Neuronal stem cell (in vitro differentiated cells): ENCODE measurements at regions not wholly inside any gene's neighbourhood (a gene's known extent, or its start where the extent isn't known, plus 50 kb on each side); places are given as distances from the start of the nearest gene placed in this dataset.
"Not testable (repeated sequence)": the region's sequence is repeated elsewhere in the genome, so short reads cannot be mapped to it uniquely, and the experiment has no call there.

Experiments used
- DNase-seq: peaks from one replicate; pipeline ENCODE4 v3.0.0-alpha.2; 2013; ENCODE audit warnings: low spot score
- H2AFZ ChIP-seq: one replicate; pipeline ENCODE4 v1.6.1; 2013; ENCODE audit warnings: mild to moderate bottlenecking, low read length, inconsistent platforms
- H2AK5ac ChIP-seq: 2 replicates; pipeline ENCODE4 v1.6.1; 2013; ENCODE audit warnings: low read depth, mild to moderate bottlenecking, inconsistent platforms, low read length, moderate library complexity, mixed read lengths
- H2BK120ac ChIP-seq: 2 replicates; pipeline ENCODE4 v1.6.1; 2013; ENCODE audit warnings: low read depth, mild to moderate bottlenecking, inconsistent platforms, low read length, moderate library complexity, mixed read lengths
- H2BK12ac ChIP-seq: one replicate; pipeline ENCODE4 v1.6.1; 2013; ENCODE audit warnings: low read length, inconsistent platforms
- H2BK15ac ChIP-seq: 2 replicates; pipeline ENCODE4 v1.6.1; 2013; ENCODE audit warnings: mild to moderate bottlenecking, low read length, inconsistent platforms, mixed read lengths
- H2BK5ac ChIP-seq: one replicate; pipeline ENCODE4 v1.6.1; 2013; ENCODE audit warnings: inconsistent platforms, mild to moderate bottlenecking, low read length, moderate library complexity
- H3K14ac ChIP-seq: one replicate; pipeline ENCODE4 v1.6.1; 2013; ENCODE audit warnings: low read length, inconsistent platforms
- H3K18ac ChIP-seq: 2 replicates; pipeline ENCODE4 v1.6.1; 2013; ENCODE audit warnings: low read length, inconsistent platforms
- H3K23ac ChIP-seq: 2 replicates; pipeline ENCODE4 v1.6.1; 2013; ENCODE audit warnings: low read depth, mild to moderate bottlenecking, mixed read lengths, low read length, inconsistent platforms; ENCODE audit not compliant: poor library complexity
- H3K27ac ChIP-seq: replicated peaks from 3 replicates; pipeline ENCODE4 v1.5.1; 2013; ENCODE audit warnings: low read length, inconsistent platforms
- H3K27me3 ChIP-seq, 3 experiments: 2 replicates each; pipeline ENCODE4 v1.6.1; 2013; ENCODE audit warnings: low read length in 3 of 3, mild to moderate bottlenecking in 2 of 3, inconsistent platforms in 1 of 3, low read depth in 1 of 3, mixed read lengths in 1 of 3, moderate library complexity in 1 of 3; ENCODE audit not compliant: control insufficient read depth in 3 of 3, insufficient read depth in 3 of 3
- H3K36me3 ChIP-seq, 2 donors: replicated peaks in 1 of 2; 2 replicates each; pipeline ENCODE4 v1.6.1; 2013; ENCODE audit warnings: low read length in 2 of 2; ENCODE audit not compliant: control insufficient read depth in 2 of 2, insufficient read depth in 2 of 2
- H3K4ac ChIP-seq: 2 replicates; pipeline ENCODE4 v1.6.1; 2013; ENCODE audit warnings: inconsistent platforms, mild to moderate bottlenecking, low read length, moderate library complexity
- H3K4me1 ChIP-seq, 2 donors: 1 replicate in 1 of 2; 2 replicates in 1 of 2; pipeline ENCODE4 v1.6.1; 2013; ENCODE audit warnings: low read length in 2 of 2, low read depth in 1 of 2; ENCODE audit not compliant: control insufficient read depth in 2 of 2, insufficient read depth in 1 of 2
- H3K4me2 ChIP-seq: one replicate; pipeline ENCODE4 v1.6.1; 2013; ENCODE audit warnings: mild to moderate bottlenecking, low read length, inconsistent platforms; ENCODE audit not compliant: insufficient read depth, poor library complexity, severe bottlenecking
- H3K4me3 ChIP-seq, 2 donors: 2 replicates each; pipeline ENCODE4 v1.5.1; 2013; ENCODE audit warnings: low read length in 2 of 2, mild to moderate bottlenecking in 2 of 2, inconsistent platforms in 1 of 2, moderate library complexity in 1 of 2
- H3K79me1 ChIP-seq: one replicate; pipeline ENCODE4 v1.6.1; 2013; ENCODE audit warnings: low read depth, mild to moderate bottlenecking, inconsistent platforms, low read length, moderate library complexity
- H3K9ac ChIP-seq: one replicate; pipeline ENCODE4 v1.6.1; 2013; ENCODE audit warnings: mild to moderate bottlenecking, low read depth, low read length, inconsistent platforms; ENCODE audit not compliant: poor library complexity
- H3K9me3 ChIP-seq, 2 donors: replicated peaks in 1 of 2; 2 replicates each; pipeline versions ENCODE3 to v1.6.1; 2013; ENCODE audit warnings: low read length in 2 of 2, mild to moderate bottlenecking in 2 of 2, inconsistent platforms in 1 of 2, low read depth in 1 of 2, mixed read lengths in 1 of 2, moderate library complexity in 1 of 2; ENCODE audit not compliant: control insufficient read depth in 2 of 2, insufficient read depth in 1 of 2
- H4K8ac ChIP-seq: one replicate; pipeline ENCODE4 v1.6.1; 2013; ENCODE audit warnings: low read depth, mild to moderate bottlenecking, inconsistent platforms, low read length, moderate library complexity
- H4K91ac ChIP-seq: one replicate; pipeline ENCODE4 v1.6.1; 2013; ENCODE audit warnings: low read length, low read depth, mild to moderate bottlenecking, inconsistent platforms; ENCODE audit not compliant: poor library complexity
- WGBS, 2 donors: extraction: QIAGEN DNeasy Blood & Tissue Kit; methylation state at CpG; one replicate each; pipeline ENCODE4 v1.1.7; 2013; ENCODE audit warnings: missing lambda C conversion rate in 2 of 2, mixed read lengths in 1 of 2; ENCODE audit not compliant: insufficient read length in 2 of 2, insufficient replicate concordance in 1 of 2; ENCODE audit errors: extremely low coverage in 2 of 2; 5-methylcytosine and 5-hydroxymethylcytosine counted together

- not testable (repeated sequence) for H3K9me3 ChIP-seq, H2AFZ ChIP-seq, H3K9ac ChIP-seq, H2BK15ac ChIP-seq, H2BK5ac ChIP-seq, H3K27ac ChIP-seq, DNase-seq, H3K4ac ChIP-seq, H4K91ac ChIP-seq, H2AK5ac ChIP-seq, H4K8ac ChIP-seq, H3K27me3 ChIP-seq, H3K4me3 ChIP-seq, H3K18ac ChIP-seq, H2BK12ac ChIP-seq, H3K36me3 ChIP-seq, H2BK120ac ChIP-seq, H3K79me1 ChIP-seq, H3K14ac ChIP-seq, H3K23ac ChIP-seq, H3K4me2 ChIP-seq
- WGBS, 2 donors = no CpG with 5 or more reads among the region's 12 CpGs
- peaks cover 12 to 31% of the 10 kb centered on the region in 2 donors for H3K4me1 ChIP-seq
Observed at GRCh38 chr6:139879241-139879640, 504.8 kb upstream of the CITED2 start.

GRCh38 chr6:139877828-139878405 lies 503.5 kb upstream of the CITED2 start:
- Histone ChIP-seq H2BK120ac (no peak overlapping the region), H3K79me1 (peaks cover 2% of the 10 kb centered on the region), H3K4me1 (peaks cover 7 to 18% of the 10 kb centered on the region in 2 donors), H4K91ac (no peak overlapping the region), H3K9me3 (no peaks in the 10 kb centered on the region), H3K18ac (peak overlapping the region; percentile 41), H3K4me2 (no peak overlapping the region), H4K8ac (no peak overlapping the region), H2AFZ (no peak overlapping the region), H3K23ac (no peak overlapping the region), H3K14ac (no peak overlapping the region), H3K27me3 (no peaks in the 10 kb centered on the region), H2BK12ac (no peak overlapping the region), H3K4ac (no peak overlapping the region), H2AK5ac (no peak overlapping the region), H3K27ac (no peak overlapping the region), H2BK15ac (no peak overlapping the region), H3K4me3 (no peak overlapping the region), H2BK5ac (no peak overlapping the region), H3K9ac (no peak overlapping the region), H3K36me3 (no peaks in the 10 kb centered on the region)
- no peak for DNase-seq
- no CpG with 5 or more reads among the region's 8 CpGs for WGBS, 2 donors

GRCh38 chr6:139872665-139873064 lies 498.2 kb upstream of the CITED2 start:
- no CpG with 5 or more reads among the region's 2 CpGs for WGBS, 2 donors
- no peak overlapping the region for H3K23ac ChIP-seq
- H4K8ac ChIP-seq = no peak overlapping the region
- no peak overlapping the region for H3K14ac ChIP-seq
- no peak overlapping the region for H3K18ac ChIP-seq
- H3K36me3 ChIP-seq = no peaks in the 10 kb centered on the region
- H2AK5ac ChIP-seq = no peak overlapping the region
- no peak overlapping the region for H3K4me3 ChIP-seq
- peaks cover 1 to 4% of the 10 kb centered on the region in 2 donors for H3K4me1 ChIP-seq
- H2BK15ac ChIP-seq = no peak overlapping the region
- H3K4me2 ChIP-seq = no peak overlapping the region
- no peak overlapping the region for H2BK12ac ChIP-seq
- H3K9ac ChIP-seq = no peak overlapping the region
- H2BK120ac ChIP-seq = no peak overlapping the region
- H4K91ac ChIP-seq = no peak overlapping the region
- no peaks in the 10 kb centered on the region for H3K27me3 ChIP-seq
- no peak overlapping the region for H3K27ac ChIP-seq
- H2BK5ac ChIP-seq = no peak overlapping the region
- H2AFZ ChIP-seq = peak overlapping the region; percentile 39
- H3K79me1 ChIP-seq = peaks cover 2% of the 10 kb centered on the region
- no peak overlapping the region for H3K4ac ChIP-seq
- no peak for DNase-seq
- H3K9me3 ChIP-seq = no peaks in the 10 kb centered on the region

GRCh38 chr6:139871803-139872510 lies 497.5 kb upstream of the CITED2 start:
- Histone ChIP-seq H2BK12ac (no peak overlapping the region), H2BK120ac (no peak overlapping the region), H3K4me3 (no peak overlapping the region), H3K4me1 (peaks cover 1 to 4% of the 10 kb centered on the region in 2 donors), H2BK15ac (no peak overlapping the region), H2AK5ac (no peak overlapping the region), H4K91ac (no peak overlapping the region), H3K36me3 (no peaks in the 10 kb centered on the region), H3K4ac (no peak overlapping the region), H3K27ac (no peak overlapping the region), H2AFZ (no peak overlapping the region), H4K8ac (no peak overlapping the region), H3K14ac (no peak overlapping the region), H3K79me1 (peaks cover 2% of the 10 kb centered on the region), H3K23ac (no peak overlapping the region), H3K27me3 (no peaks in the 10 kb centered on the region), H3K4me2 (no peak overlapping the region), H3K9ac (no peak overlapping the region), H2BK5ac (no peak overlapping the region), H3K18ac (no peak overlapping the region), H3K9me3 (no peaks in the 10 kb centered on the region)
- no peak for DNase-seq
- no CpG with 5 or more reads among the region's 1 CpG for WGBS, 2 donors
